Common myeloid progenitor, CD34-positive (primary cell): ENCODE measurements at regions not wholly inside any gene's neighbourhood (a gene's known extent, or its start where the extent isn't known, plus 50 kb on each side); places are given as distances from the start of the nearest gene placed in this dataset.

Experiments used
- CTCF ChIA-PET: fragments of 350-600 bp; sonication (Branson Sonifier 250); formaldehyde crosslinking; loops from one replicate; lab custom pipeline; 2021; ENCODE audit warnings: antibody characterized with exemption; lab: Charles Lee
- POLR2A ChIA-PET: fragments of 350-600 bp; sonication (Branson Sonifier 250); formaldehyde crosslinking; loops from one replicate; lab custom pipeline; 2021; ENCODE audit warnings: antibody characterized with exemption; lab: Charles Lee
- DNase-seq, 3 donors: peaks; one replicate each; pipeline versions ENCODE4 v3.0.0 to v3.0.0-alpha.2; 2013
- H3K27ac ChIP-seq, 2 experiments: 1 replicate in 1 of 2; 2 replicates in 1 of 2; pipeline ENCODE4 v1.7.0; 2013; ENCODE audit warnings: inconsistent platforms in 2 of 2, low read length in 2 of 2, mild to moderate bottlenecking in 2 of 2, low read depth in 1 of 2, moderate library complexity in 1 of 2; ENCODE audit not compliant: severe bottlenecking in 2 of 2, insufficient read depth in 1 of 2, poor library complexity in 1 of 2
- H3K27me3 ChIP-seq, 5 experiments: replicated peaks in 2 of 5; 1 replicate in 3 of 5; 2 replicates in 2 of 5; pipeline versions ENCODE4 v1.6.1 to v1.7.0; 2013; ENCODE audit warnings: low read length in 4 of 5, mild to moderate bottlenecking in 2 of 5, moderate library complexity in 2 of 5, inconsistent platforms in 1 of 5; ENCODE audit not compliant: insufficient read depth in 5 of 5, control insufficient read depth in 4 of 5
- H3K36me3 ChIP-seq, 4 experiments: 1 replicate in 2 of 4; 2 replicates in 2 of 4; pipeline versions ENCODE4 v1.6.1 to v1.7.0; 2013; ENCODE audit warnings: low read length in 3 of 4, control low read depth in 1 of 4, mild to moderate bottlenecking in 1 of 4; ENCODE audit not compliant: control insufficient read depth in 4 of 4, insufficient read depth in 4 of 4
- H3K4me1 ChIP-seq, 4 experiments: 1 replicate in 3 of 4; 2 replicates in 1 of 4; pipeline versions ENCODE4 v1.6.1 to v1.7.1; 2013; ENCODE audit warnings: low read length in 3 of 4, mild to moderate bottlenecking in 3 of 4, control low read depth in 1 of 4, inconsistent platforms in 1 of 4, moderate library complexity in 1 of 4; ENCODE audit not compliant: control insufficient read depth in 4 of 4, insufficient read depth in 4 of 4; ENCODE audit errors: control extremely low read depth in 1 of 4
- H3K4me3 ChIP-seq, 7 experiments: 1 replicate in 4 of 7; 2 replicates in 3 of 7; pipeline versions ENCODE4 v1.5.1 to v1.7.0; 2013; ENCODE audit warnings: mild to moderate bottlenecking in 7 of 7, low read length in 6 of 7, moderate library complexity in 6 of 7, inconsistent platforms in 2 of 7, low read depth in 2 of 7, control low read depth in 1 of 7; ENCODE audit not compliant: insufficient read depth in 4 of 7, control insufficient read depth in 1 of 7; ENCODE audit errors: extremely low read depth in 1 of 7
- H3K9me3 ChIP-seq, 5 experiments: 1 replicate in 4 of 5; 2 replicates in 1 of 5; pipeline versions ENCODE4 v1.6.1 to v1.7.1; 2013; ENCODE audit warnings: low read length in 4 of 5, mild to moderate bottlenecking in 2 of 5, inconsistent platforms in 1 of 5, low read depth in 1 of 5, moderate library complexity in 1 of 5; ENCODE audit not compliant: control insufficient read depth in 4 of 5, insufficient read depth in 2 of 5; ENCODE audit errors: control extremely low read depth in 1 of 5
- WGBS: methylation state at CpG from one replicate; pipeline ENCODE4 v1.1.5; 2013; ENCODE audit not compliant: insufficient coverage; 5-methylcytosine and 5-hydroxymethylcytosine counted together

DNA sequence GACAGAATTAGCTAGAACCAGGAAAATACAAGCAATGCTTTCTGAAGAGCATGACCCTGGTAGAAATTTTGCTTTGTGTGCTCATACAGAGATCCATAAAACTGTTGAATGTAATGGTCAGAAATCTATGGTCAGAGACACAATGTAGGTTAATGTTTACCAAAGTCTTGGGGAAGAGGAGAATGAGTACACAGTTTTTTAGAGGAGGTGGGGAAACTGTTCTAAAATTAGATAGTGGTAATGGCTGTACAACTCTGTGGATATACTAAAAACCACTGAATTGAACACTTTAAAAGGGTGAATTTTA lies 109.5 kb upstream of the ARHGAP5 start:
- no peak overlapping the region for H3K27ac ChIP-seq
- peaks cover 0 to 3% (median 0%) of the 10 kb centered on the region in 4 experiments for H3K4me1 ChIP-seq
- no peak for DNase-seq
- CTCF ChIA-PET = no interaction called here
- no peaks in the 10 kb centered on the region for H3K36me3 ChIP-seq
- POLR2A ChIA-PET = no interaction called here
- H3K4me3 ChIP-seq = no peak overlapping the region
- peaks cover 0 to 3% (median 0%) of the 10 kb centered on the region in 5 experiments for H3K27me3 ChIP-seq
- peaks cover 0 to 6% (median 2%) of the 10 kb centered on the region in 5 experiments for H3K9me3 ChIP-seq

GRCh38 chr14:31968107-31968810 lies 108.8 kb upstream of the ARHGAP5 start:
- Histone ChIP-seq H3K4me1 (peaks cover 0 to 3% (median 0%) of the 10 kb centered on the region in 4 experiments), H3K36me3 (no peaks in the 10 kb centered on the region), H3K4me3 (no peak overlapping the region), H3K27ac (no peak overlapping the region), H3K27me3 (peaks cover 0 to 3% (median 0%) of the 10 kb centered on the region in 5 experiments), H3K9me3 (peaks cover 0 to 8% (median 4%) of the 10 kb centered on the region in 5 experiments)
- POLR2A ChIA-PET = no interaction called here
- WGBS = 100% methylated on average over 4 of the region's 4 CpGs
- CTCF ChIA-PET = interaction anchor here (1.6 to 2.1 kb wide), 2 partner anchors 17 to 105 kb away, joined by 3 to 6 read pairs; no protein-coding TSS in a partner anchor
- no peak for DNase-seq

GRCh38 chr14:31968956-31969698 lies 108.0 kb upstream of the ARHGAP5 start:
- 94% methylated on average over 3 of the region's 5 CpGs for WGBS
- no peaks in the 10 kb centered on the region for H3K36me3 ChIP-seq
- ChIA-PET POLR2A (no interaction called here), CTCF (interaction anchor here (1.6 to 2.1 kb wide), 2 partner anchors 18 to 104 kb away, joined by 3 to 6 read pairs; no protein-coding TSS in a partner anchor)
- H3K4me1 ChIP-seq = peaks cover 0 to 3% (median 0%) of the 10 kb centered on the region in 4 experiments
- H3K9me3 ChIP-seq = peaks cover 2 to 14% (median 9%) of the 10 kb centered on the region in 5 experiments
- no peak overlapping the region for H3K27ac ChIP-seq
- no peak for DNase-seq
- H3K27me3 ChIP-seq = peaks cover 0 to 3% (median 0%) of the 10 kb centered on the region in 5 experiments
- no peak overlapping the region for H3K4me3 ChIP-seq

DNA sequence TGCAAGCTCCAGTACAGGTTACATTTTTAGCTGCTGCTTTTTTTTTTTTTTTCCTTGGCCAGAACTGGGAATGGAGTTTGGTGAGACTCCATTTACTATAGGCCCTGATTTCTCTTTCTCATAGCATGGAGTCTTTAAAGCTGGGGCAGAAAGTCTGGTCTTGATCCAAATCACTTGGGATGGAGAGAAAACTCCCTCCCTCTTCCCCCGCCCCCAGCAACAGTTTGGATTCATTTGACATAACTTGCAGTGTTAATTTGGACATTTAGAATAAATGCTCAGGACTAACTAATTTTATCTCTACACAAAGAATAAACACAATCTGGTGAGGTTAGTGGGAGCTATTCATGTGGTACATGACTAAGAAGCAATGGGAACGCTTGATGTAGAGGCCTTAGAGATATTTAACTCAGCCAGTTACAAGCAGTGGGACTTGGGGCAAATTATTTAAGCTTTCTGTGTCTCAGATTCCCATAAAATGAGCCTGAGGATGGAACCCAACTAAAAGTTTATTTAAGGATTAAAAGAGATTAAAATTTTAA lies 107.3 kb upstream of the ARHGAP5 start:
- CTCF ChIA-PET = interaction anchor here (2.1 kb wide), 1 partner anchor 18 kb away, joined by 6 read pairs; no protein-coding TSS in a partner anchor
- peaks cover 2 to 21% (median 14%) of the 10 kb centered on the region in 5 experiments for H3K9me3 ChIP-seq
- H3K27me3 ChIP-seq = peaks cover 0 to 2% (median 0%) of the 10 kb centered on the region in 5 experiments
- DNase-seq = no peak
- POLR2A ChIA-PET = no interaction called here
- H3K27ac ChIP-seq = no peak overlapping the region
- H3K4me3 ChIP-seq = no peak overlapping the region
- 100% methylated on average over 1 of the region's 2 CpGs for WGBS
- peaks cover 0 to 3% (median 0%) of the 10 kb centered on the region in 4 experiments for H3K4me1 ChIP-seq
- H3K36me3 ChIP-seq = no peaks in the 10 kb centered on the region

- Histone ChIP-seq H3K4me3 (no peak overlapping the region), H3K36me3 (no peaks in the 10 kb centered on the region), H3K27me3 (no peaks in the 10 kb centered on the region), H3K9me3 (peaks cover 2 to 25% (median 15%) of the 10 kb centered on the region in 5 experiments), H3K4me1 (peaks cover 0 to 3% (median 0%) of the 10 kb centered on the region in 4 experiments), H3K27ac (no peak overlapping the region)
- ChIA-PET POLR2A (no interaction called here), CTCF (no interaction called here)
- no peak for DNase-seq
- WGBS = no CpG with 5 or more reads among the region's 1 CpG
These were observed 106.4 kb upstream of the ARHGAP5 start for GRCh38 chr14:31970744-31971143.

- H3K9me3 ChIP-seq = peaks cover 2 to 25% (median 15%) of the 10 kb centered on the region in 5 experiments
- no peaks in the 10 kb centered on the region for H3K27me3 ChIP-seq
- 89% methylated on average over 2 of the region's 4 CpGs for WGBS
- H3K4me1 ChIP-seq = peaks cover 0 to 3% (median 0%) of the 10 kb centered on the region in 4 experiments
- no peaks in the 10 kb centered on the region for H3K36me3 ChIP-seq
- H3K27ac ChIP-seq = no peak overlapping the region
- CTCF ChIA-PET = no interaction called here
- DNase-seq = no peak
- POLR2A ChIA-PET = no interaction called here
- H3K4me3 ChIP-seq = no peak overlapping the region
These were observed 105.5 kb upstream of the ARHGAP5 start for GRCh38 chr14:31971612-31972011.
